ENCODE measurements at regions not wholly inside any gene's neighbourhood (a gene's known extent, or its start where the extent isn't known, plus 50 kb on each side); places are given as distances from the start of the nearest gene placed in this dataset.
"Not testable (repeated sequence)": the region's sequence is repeated elsewhere in the genome, so short reads cannot be mapped to it uniquely, and the experiment has no call there.

GRCh38 chr20:53722515-53723036, 128.9 kb upstream of the ZNF217 start:
- Mint-ChIP-seq H3K9me3 (ENCODE audit: low read depth, unreplicated experiment) (no peaks in the 10 kb centered on the region), H3K4me1 (ENCODE audit: low read depth, unreplicated experiment) (no peaks in the 10 kb centered on the region), H3K27ac (ENCODE audit: unreplicated experiment) (no peak overlapping the region), H3K27me3 (ENCODE audit: unreplicated experiment) (no peaks in the 10 kb centered on the region), H3K36me3 (ENCODE audit: insufficient read depth, unreplicated experiment) (no peaks in the 10 kb centered on the region), H3K4me3 (ENCODE audit: low read depth, unreplicated experiment) (no peak overlapping the region)
- no TSS peak for BruUV-seq (replicated peaks)
- CTCF ChIA-PET = no interaction called here
- intact Hi-C loops (cut with micrococcal nuclease; ENCODE audit: unreplicated experiment) = no loop called here
- TF ChIP-seq, protein P1, sequence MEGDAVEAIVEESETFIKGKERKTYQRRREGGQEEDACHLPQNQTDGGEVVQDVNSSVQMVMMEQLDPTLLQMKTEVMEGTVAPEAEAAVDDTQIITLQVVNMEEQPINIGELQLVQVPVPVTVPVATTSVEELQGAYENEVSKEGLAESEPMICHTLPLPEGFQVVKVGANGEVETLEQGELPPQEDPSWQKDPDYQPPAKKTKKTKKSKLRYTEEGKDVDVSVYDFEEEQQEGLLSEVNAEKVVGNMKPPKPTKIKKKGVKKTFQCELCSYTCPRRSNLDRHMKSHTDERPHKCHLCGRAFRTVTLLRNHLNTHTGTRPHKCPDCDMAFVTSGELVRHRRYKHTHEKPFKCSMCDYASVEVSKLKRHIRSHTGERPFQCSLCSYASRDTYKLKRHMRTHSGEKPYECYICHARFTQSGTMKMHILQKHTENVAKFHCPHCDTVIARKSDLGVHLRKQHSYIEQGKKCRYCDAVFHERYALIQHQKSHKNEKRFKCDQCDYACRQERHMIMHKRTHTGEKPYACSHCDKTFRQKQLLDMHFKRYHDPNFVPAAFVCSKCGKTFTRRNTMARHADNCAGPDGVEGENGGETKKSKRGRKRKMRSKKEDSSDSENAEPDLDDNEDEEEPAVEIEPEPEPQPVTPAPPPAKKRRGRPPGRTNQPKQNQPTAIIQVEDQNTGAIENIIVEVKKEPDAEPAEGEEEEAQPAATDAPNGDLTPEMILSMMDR (IDR thresholded peaks at IDR 0.05; ENCODE audit: unreplicated experiment) = no peak
- no peak for DNase-seq

DNA sequence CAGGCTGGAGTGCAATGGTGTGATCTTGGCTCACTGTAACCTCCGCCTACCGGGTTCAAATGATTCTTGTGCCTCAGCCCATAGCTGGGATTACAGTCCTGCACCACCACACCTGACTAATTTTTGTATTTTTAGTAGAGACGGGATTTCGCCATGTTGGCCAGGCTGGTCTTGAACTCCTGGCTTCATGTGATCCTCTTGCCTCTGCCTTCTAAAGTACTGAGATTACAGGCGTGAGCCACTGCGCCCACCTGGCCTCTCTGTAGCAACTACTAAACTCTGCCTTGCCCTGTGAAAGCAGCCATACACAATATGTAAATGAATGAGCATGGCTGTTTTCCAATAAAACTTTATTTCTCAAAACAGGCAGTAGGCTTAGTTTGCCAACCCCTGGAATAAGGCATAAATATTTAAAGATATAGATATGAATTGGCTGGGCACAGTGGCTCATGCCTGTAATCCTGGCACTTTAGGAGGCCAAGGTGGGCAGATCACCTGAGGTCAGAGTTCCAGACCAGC, 127.9 kb upstream of the ZNF217 start:
- DNase-seq; H3K27ac Mint-ChIP-seq (ENCODE audit: unreplicated experiment); H3K27me3 Mint-ChIP-seq (ENCODE audit: unreplicated experiment); H3K36me3 Mint-ChIP-seq (ENCODE audit: insufficient read depth, unreplicated experiment); BruUV-seq (replicated peaks); CTCF ChIA-PET; intact Hi-C loops (cut with micrococcal nuclease; ENCODE audit: unreplicated experiment); H3K4me3 Mint-ChIP-seq (ENCODE audit: low read depth, unreplicated experiment); H3K9me3 Mint-ChIP-seq (ENCODE audit: low read depth, unreplicated experiment); H3K4me1 Mint-ChIP-seq (ENCODE audit: low read depth, unreplicated experiment): not testable (repeated sequence)

DNA sequence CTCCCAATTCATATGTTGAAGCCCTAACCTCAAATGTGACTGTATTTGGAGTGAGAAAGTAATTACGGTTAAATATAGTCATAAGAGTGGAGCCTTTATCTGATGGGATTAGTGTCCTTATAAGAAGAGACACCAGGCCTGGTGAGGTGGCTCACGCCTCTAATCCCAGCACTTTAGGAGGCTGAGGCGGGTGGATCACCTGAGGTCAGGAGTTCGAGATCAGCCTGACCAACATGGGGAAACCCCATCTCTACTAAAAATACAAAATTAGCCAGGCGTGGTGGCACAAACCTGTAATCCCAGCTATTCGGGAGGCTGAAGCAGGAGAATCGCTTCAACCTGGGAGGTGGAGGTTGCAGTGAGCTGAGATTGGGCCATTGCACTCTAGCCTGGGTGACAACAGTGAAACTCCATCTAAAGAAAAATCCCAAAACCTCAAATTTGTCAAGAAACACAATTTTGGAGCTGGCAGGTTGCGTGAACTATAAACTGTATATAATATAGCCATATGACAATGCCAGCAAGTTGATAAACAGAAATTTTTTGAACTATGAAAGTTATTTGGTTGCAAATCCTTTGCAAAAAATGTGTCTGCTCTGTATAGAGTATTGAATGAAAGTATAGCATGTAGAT, 125.6 kb upstream of the ZNF217 start:
- H3K27ac Mint-ChIP-seq (ENCODE audit: unreplicated experiment); BruUV-seq (replicated peaks); H3K36me3 Mint-ChIP-seq (ENCODE audit: insufficient read depth, unreplicated experiment); intact Hi-C loops (cut with micrococcal nuclease; ENCODE audit: unreplicated experiment); H3K4me3 Mint-ChIP-seq (ENCODE audit: low read depth, unreplicated experiment); H3K4me1 Mint-ChIP-seq (ENCODE audit: low read depth, unreplicated experiment); H3K27me3 Mint-ChIP-seq (ENCODE audit: unreplicated experiment); DNase-seq; H3K9me3 Mint-ChIP-seq (ENCODE audit: low read depth, unreplicated experiment): not testable (repeated sequence)
- CTCF ChIA-PET = interaction anchor here (0.8 to 1.0 kb wide), 2 partner anchors 19 to 77 kb away, joined by 4 to 5 read pairs; no protein-coding TSS in a partner anchor

GRCh38 chr20:53718142-53719021, 124.7 kb upstream of the ZNF217 start:
- no peaks in the 10 kb centered on the region for H3K27me3 Mint-ChIP-seq (ENCODE audit: unreplicated experiment)
- no TSS peak for BruUV-seq (replicated peaks)
- DNase-seq = no peak
- no peak overlapping the region for H3K4me3 Mint-ChIP-seq (ENCODE audit: low read depth, unreplicated experiment)
- no peaks in the 10 kb centered on the region for H3K9me3 Mint-ChIP-seq (ENCODE audit: low read depth, unreplicated experiment)
- intact Hi-C loops (cut with micrococcal nuclease; ENCODE audit: unreplicated experiment) = no loop called here
- H3K27ac Mint-ChIP-seq (ENCODE audit: unreplicated experiment) = no peak overlapping the region
- TF ChIP-seq, protein P1 (IDR thresholded peaks at IDR 0.05; ENCODE audit: unreplicated experiment) = no peak
- no peaks in the 10 kb centered on the region for H3K36me3 Mint-ChIP-seq (ENCODE audit: insufficient read depth, unreplicated experiment)
- CTCF ChIA-PET = interaction anchor here (0.7 to 1.0 kb wide), 3 partner anchors 20 to 168 kb away, joined by 3 to 5 read pairs (median 4); no protein-coding TSS in a partner anchor
- no peaks in the 10 kb centered on the region for H3K4me1 Mint-ChIP-seq (ENCODE audit: low read depth, unreplicated experiment)

DNA sequence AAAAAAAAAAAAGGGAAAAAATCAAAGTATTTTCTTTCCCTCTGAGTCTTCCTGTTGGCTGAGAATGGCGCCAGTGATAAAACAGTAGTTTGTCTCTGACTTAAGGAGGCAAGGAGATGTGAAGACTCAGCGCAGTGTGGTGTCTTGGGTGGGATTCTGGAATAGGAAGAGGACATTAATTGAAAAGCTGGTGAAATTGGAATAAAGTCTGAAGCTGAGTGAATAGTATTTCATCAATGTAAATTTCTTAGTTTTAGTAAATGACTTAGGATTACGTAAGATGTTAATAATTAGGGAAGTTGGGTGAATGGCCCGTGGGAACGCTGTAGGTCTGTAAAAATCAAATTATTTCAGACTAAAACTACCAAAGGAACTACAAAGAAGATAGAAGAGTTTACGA, 122.8 kb upstream of the ZNF217 start:
- no TSS peak for BruUV-seq (replicated peaks)
- H3K27ac Mint-ChIP-seq (ENCODE audit: unreplicated experiment) = no peak overlapping the region
- peaks cover 2% of the 10 kb centered on the region for H3K4me1 Mint-ChIP-seq (ENCODE audit: low read depth, unreplicated experiment)
- H3K9me3 Mint-ChIP-seq (ENCODE audit: low read depth, unreplicated experiment) = no peaks in the 10 kb centered on the region
- no peaks in the 10 kb centered on the region for H3K27me3 Mint-ChIP-seq (ENCODE audit: unreplicated experiment)
- DNase-seq = no peak
- TF ChIP-seq, protein P1 (IDR thresholded peaks at IDR 0.05; ENCODE audit: unreplicated experiment) = no peak
- H3K4me3 Mint-ChIP-seq (ENCODE audit: low read depth, unreplicated experiment) = no peak overlapping the region
- CTCF ChIA-PET = interaction anchor here (0.7 kb wide), 1 partner anchor 21 kb away, joined by 5 read pairs; no protein-coding TSS in a partner anchor
- no peaks in the 10 kb centered on the region for H3K36me3 Mint-ChIP-seq (ENCODE audit: insufficient read depth, unreplicated experiment)
- intact Hi-C loops (cut with micrococcal nuclease; ENCODE audit: unreplicated experiment) = no loop called here

Measured in Calu3 (cell line).